ENCODE measurements at regions not wholly inside any gene's neighbourhood (a gene's known extent, or its start where the extent isn't known, plus 50 kb on each side); places are given as distances from the start of the nearest gene placed in this dataset.

GRCh38 chr6:43895656-43896328, 125.8 kb downstream of the VEGFA start:
- no peak for TF ChIP-seq CTCF (IDR thresholded peaks at IDR 0.05)
- no peak for TF ChIP-seq POLR2A (IDR thresholded peaks at IDR 0.05)
